PC-9 (cell line): ENCODE measurements at regions not wholly inside any gene's neighbourhood (a gene's known extent, or its start where the extent isn't known, plus 50 kb on each side); places are given as distances from the start of the nearest gene placed in this dataset.

Experiments
- EZH2 ChIP-seq: fragments of 200-600 bp; sonication (generic); IDR thresholded peaks from 2 replicates; pipeline ENCODE4 v1.8.0; 2017; ENCODE audit warnings: antibody characterized with exemption, low read depth
- TF ChIP-seq, protein P1 (sequence below): fragments of 200-600 bp; sonication (generic); conservative IDR thresholded peaks from 2 replicates; pipeline ENCODE4 v1.6.1; 2017; ENCODE audit warnings: mixed run types, antibody characterized with exemption, mild to moderate bottlenecking, moderate library complexity

DNA sequence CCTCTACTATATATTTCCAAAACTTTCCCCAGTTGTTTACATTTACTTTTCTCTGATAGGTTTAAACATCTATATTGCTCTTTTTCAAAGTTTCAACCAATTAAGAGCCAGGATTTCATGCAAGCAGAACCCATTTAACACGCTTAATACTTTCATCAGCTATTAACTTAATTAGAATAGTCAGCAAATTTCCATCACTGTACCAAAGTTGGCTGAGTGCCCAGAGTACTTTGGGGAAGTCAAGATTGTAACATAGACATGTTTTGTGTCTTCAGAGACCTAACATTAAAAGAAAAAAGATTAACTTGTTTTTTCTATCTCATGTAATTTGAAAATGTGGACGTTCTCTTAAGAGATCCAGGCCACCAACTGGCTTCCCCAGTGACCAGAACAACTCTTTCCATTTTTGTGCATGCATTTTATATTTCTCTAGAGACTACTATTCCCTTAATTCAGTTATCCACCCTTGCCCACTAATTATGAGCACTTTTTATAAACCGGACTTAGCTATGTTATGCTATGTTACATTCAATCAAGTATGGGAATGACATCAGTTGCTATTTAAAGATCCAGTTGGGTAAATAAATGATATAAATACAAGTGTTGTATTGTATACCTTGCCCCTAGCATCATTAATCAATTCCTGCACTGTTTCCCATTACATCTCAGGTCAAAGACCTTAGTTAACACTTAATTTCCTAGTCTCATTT is 478.1 kb upstream of the NMUR2 start:
- TF ChIP-seq, protein P1, sequence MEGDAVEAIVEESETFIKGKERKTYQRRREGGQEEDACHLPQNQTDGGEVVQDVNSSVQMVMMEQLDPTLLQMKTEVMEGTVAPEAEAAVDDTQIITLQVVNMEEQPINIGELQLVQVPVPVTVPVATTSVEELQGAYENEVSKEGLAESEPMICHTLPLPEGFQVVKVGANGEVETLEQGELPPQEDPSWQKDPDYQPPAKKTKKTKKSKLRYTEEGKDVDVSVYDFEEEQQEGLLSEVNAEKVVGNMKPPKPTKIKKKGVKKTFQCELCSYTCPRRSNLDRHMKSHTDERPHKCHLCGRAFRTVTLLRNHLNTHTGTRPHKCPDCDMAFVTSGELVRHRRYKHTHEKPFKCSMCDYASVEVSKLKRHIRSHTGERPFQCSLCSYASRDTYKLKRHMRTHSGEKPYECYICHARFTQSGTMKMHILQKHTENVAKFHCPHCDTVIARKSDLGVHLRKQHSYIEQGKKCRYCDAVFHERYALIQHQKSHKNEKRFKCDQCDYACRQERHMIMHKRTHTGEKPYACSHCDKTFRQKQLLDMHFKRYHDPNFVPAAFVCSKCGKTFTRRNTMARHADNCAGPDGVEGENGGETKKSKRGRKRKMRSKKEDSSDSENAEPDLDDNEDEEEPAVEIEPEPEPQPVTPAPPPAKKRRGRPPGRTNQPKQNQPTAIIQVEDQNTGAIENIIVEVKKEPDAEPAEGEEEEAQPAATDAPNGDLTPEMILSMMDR, result no peak
- TF ChIP-seq EZH2, result no peak
